MCF 10A (cell line): ENCODE measurements at regions not wholly inside any gene's neighbourhood (a gene's known extent, or its start where the extent isn't known, plus 50 kb on each side); places are given as distances from the start of the nearest gene placed in this dataset.

ENCODE experiments used
- BruUV-seq: library from RNA; stranded (reverse); fragments of 400-500 nt; replicated peaks from 2 replicates; lab custom pipeline; 2021; lab: Mats Ljungman, UMichigan
- CTCF ChIA-PET: fragments of 300-600 bp; sonication (Branson Sonifier 250); formaldehyde crosslinking; extraction: SDS; loops from one replicate; lab custom pipeline; 2021; ENCODE audit warnings: antibody characterized with exemption, inconsistent platforms; lab: Yijun Ruan, JAX
- POLR2A ChIA-PET: fragments of 300-600, 350-650 bp; sonication (Branson Sonifier 250); formaldehyde crosslinking; extraction: SDS; loops from one replicate; lab custom pipeline; 2020; ENCODE audit warnings: antibody characterized with exemption, inconsistent platforms; lab: Yijun Ruan, JAX
- DNase-seq: peaks from one replicate; pipeline ENCODE4 v3.0.0-alpha.2; 2018; ENCODE audit not compliant: unreplicated experiment
- H3K27ac Mint-ChIP-seq: one replicate; pipeline ENCODE4 v1.8.0; 2022; ENCODE audit warnings: mild to moderate bottlenecking, low read depth, mixed read lengths; ENCODE audit not compliant: unreplicated experiment
- H3K27me3 Mint-ChIP-seq: one replicate; pipeline ENCODE4 v1.8.0; 2022; ENCODE audit warnings: mixed read lengths; ENCODE audit not compliant: insufficient read depth, unreplicated experiment
- H3K36me3 Mint-ChIP-seq: one replicate; pipeline ENCODE4 v1.8.0; 2022; ENCODE audit warnings: mild to moderate bottlenecking, moderate library complexity, mixed read lengths; ENCODE audit not compliant: insufficient read depth, unreplicated experiment
- H3K4me1 Mint-ChIP-seq: one replicate; pipeline ENCODE4 v1.8.0; 2022; ENCODE audit warnings: mixed read lengths; ENCODE audit not compliant: insufficient read depth, unreplicated experiment
- H3K4me3 Mint-ChIP-seq: one replicate; pipeline ENCODE4 v1.8.0; 2022; ENCODE audit warnings: mild to moderate bottlenecking, moderate library complexity, mixed read lengths; ENCODE audit not compliant: unreplicated experiment
- H3K9me3 Mint-ChIP-seq: one replicate; pipeline ENCODE4 v1.8.0; 2022; ENCODE audit warnings: mixed read lengths; ENCODE audit not compliant: unreplicated experiment
- CTCF ChIP-seq: fragments of 200-600 bp; IDR thresholded peaks from one replicate; pipeline ENCODE4 v1.8.0; 2022; ENCODE audit warnings: antibody characterized with exemption, mild to moderate bottlenecking; ENCODE audit not compliant: unreplicated experiment
- intact Hi-C: fragments of 100-400 bp; cut with micrococcal nuclease; formaldehyde crosslinking; loops from 2 replicates; pipeline ENCODE4 v1.14.1; 2022

- DNase-seq = no peak
- Mint-ChIP-seq H3K4me1 (no peaks in the 10 kb centered on the region), H3K27ac (no peak overlapping the region), H3K9me3 (no peaks in the 10 kb centered on the region), H3K4me3 (no peak overlapping the region), H3K36me3 (no peaks in the 10 kb centered on the region), H3K27me3 (no peaks in the 10 kb centered on the region)
- ChIA-PET CTCF (no interaction called here), POLR2A (no interaction called here)
- TF ChIP-seq CTCF = no peak
- intact Hi-C loops = no loop called here
- BruUV-seq = no TSS peak
These were observed 116.7 kb upstream of the PLCL2 start for GRCh38 chr3:16768014-16768413.

GRCh38 chr3:16768956-16769355 is 115.8 kb upstream of the PLCL2 start:
- BruUV-seq = no TSS peak
- Mint-ChIP-seq H3K27me3 (no peaks in the 10 kb centered on the region), H3K4me3 (no peak overlapping the region), H3K9me3 (no peaks in the 10 kb centered on the region), H3K4me1 (no peaks in the 10 kb centered on the region), H3K36me3 (no peaks in the 10 kb centered on the region), H3K27ac (no peak overlapping the region)
- CTCF ChIA-PET = no interaction called here
- TF ChIP-seq CTCF = no peak
- DNase-seq = peak; percentile 31
- intact Hi-C loops = no loop called here
- POLR2A ChIA-PET = no interaction called here

GRCh38 chr3:16769525-16769924 is 115.2 kb upstream of the PLCL2 start:
- ChIA-PET CTCF (interaction anchor here (0.5 kb wide), 1 partner anchor 493 kb away, joined by 3 read pairs; no protein-coding TSS in a partner anchor), POLR2A (no interaction called here)
- TF ChIP-seq CTCF = no peak
- Mint-ChIP-seq H3K4me3 (no peak overlapping the region), H3K27me3 (no peaks in the 10 kb centered on the region), H3K27ac (no peak overlapping the region), H3K9me3 (no peaks in the 10 kb centered on the region), H3K4me1 (no peaks in the 10 kb centered on the region), H3K36me3 (no peaks in the 10 kb centered on the region)
- no peak for DNase-seq
- no TSS peak for BruUV-seq
- intact Hi-C loops = no loop called here

- DNase-seq = no peak
These were observed 114.7 kb upstream of the PLCL2 start for GRCh38 chr3:16770021-16770420.

More at GRCh38 chr3:16770021-16770420, 114.7 kb upstream of the PLCL2 start:
- Mint-ChIP-seq H3K9me3 (no peaks in the 10 kb centered on the region), H3K4me1 (no peaks in the 10 kb centered on the region), H3K27ac (no peak overlapping the region), H3K27me3 (no peaks in the 10 kb centered on the region), H3K4me3 (no peak overlapping the region), H3K36me3 (no peaks in the 10 kb centered on the region)
- no TSS peak for BruUV-seq
- ChIA-PET CTCF (interaction anchor here (0.5 to 1.3 kb wide), 2 partner anchors 10 to 492 kb away, joined by 3 to 4 read pairs; no protein-coding TSS in a partner anchor), POLR2A (no interaction called here)
- TF ChIP-seq CTCF = no peak
- intact Hi-C loops = no loop called here
